GM12865 (cell line): ENCODE measurements at regions not wholly inside any gene's neighbourhood (a gene's known extent, or its start where the extent isn't known, plus 50 kb on each side); places are given as distances from the start of the nearest gene placed in this dataset.

Source experiments
- DNase-seq: peaks from one replicate; pipeline ENCODE4 v3.0.0; 2010; ENCODE audit warnings: low read depth
- H3K4me3 ChIP-seq: 2 replicates; pipeline ENCODE4 v1.5.1; 2011; ENCODE audit warnings: mild to moderate bottlenecking, low read depth, low read length, control low read depth
- TF ChIP-seq, protein P1 (sequence below): IDR thresholded peaks from 2 replicates; pipeline ENCODE4 v1.5.1; 2011; ENCODE audit warnings: low read length, control low read depth, low read depth, inconsistent platforms; ENCODE audit not compliant: insufficient read depth; ENCODE audit errors: missing control alignments

- no peak overlapping the region for H3K4me3 ChIP-seq
- no peak for DNase-seq
- TF ChIP-seq, protein P1, sequence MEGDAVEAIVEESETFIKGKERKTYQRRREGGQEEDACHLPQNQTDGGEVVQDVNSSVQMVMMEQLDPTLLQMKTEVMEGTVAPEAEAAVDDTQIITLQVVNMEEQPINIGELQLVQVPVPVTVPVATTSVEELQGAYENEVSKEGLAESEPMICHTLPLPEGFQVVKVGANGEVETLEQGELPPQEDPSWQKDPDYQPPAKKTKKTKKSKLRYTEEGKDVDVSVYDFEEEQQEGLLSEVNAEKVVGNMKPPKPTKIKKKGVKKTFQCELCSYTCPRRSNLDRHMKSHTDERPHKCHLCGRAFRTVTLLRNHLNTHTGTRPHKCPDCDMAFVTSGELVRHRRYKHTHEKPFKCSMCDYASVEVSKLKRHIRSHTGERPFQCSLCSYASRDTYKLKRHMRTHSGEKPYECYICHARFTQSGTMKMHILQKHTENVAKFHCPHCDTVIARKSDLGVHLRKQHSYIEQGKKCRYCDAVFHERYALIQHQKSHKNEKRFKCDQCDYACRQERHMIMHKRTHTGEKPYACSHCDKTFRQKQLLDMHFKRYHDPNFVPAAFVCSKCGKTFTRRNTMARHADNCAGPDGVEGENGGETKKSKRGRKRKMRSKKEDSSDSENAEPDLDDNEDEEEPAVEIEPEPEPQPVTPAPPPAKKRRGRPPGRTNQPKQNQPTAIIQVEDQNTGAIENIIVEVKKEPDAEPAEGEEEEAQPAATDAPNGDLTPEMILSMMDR: no peak
Observed at GRCh38 chr20:5451643-5452210, 135.0 kb upstream of the PROKR2 start.

DNA sequence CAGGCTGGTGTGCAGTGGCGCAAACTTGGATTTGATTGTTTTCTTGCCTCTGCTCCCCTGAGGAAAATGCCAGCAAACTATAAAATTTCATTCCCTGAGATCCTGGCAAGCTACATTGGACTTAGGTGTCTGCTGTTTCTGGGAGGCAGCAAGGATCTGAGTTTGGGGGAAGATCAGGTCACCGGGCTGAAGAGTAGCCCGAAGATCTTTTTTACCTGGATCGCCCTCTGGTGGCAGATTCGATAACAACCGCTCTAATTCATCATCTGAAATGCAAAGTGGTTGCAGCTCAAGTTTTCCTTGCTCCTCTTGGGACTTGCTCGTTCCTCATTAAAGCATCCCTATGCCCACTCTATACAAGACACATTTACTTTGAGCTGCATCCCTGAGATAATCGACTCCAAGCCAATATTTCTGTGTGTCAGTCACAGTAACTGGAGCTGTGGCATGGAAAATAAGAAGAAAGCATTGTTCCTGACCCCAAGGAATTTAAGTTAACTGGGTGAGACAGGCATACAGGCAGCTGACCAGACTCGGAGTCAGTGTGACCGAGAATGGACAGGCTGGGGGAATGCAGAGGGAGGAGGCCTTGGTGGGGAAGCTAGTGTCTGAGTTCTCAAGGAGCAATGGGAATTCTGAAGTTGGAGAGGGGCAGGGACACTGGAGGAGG is 131.8 kb upstream of the PROKR2 start:
- TF ChIP-seq, protein P1: peak; percentile 75
- no peak overlapping the region for H3K4me3 ChIP-seq
- DNase-seq: peak; percentile 59

GRCh38 chr20:5447188-5447587 is 130.4 kb upstream of the PROKR2 start:
- TF ChIP-seq, protein P1: no peak
- H3K4me3 ChIP-seq: no peak overlapping the region
- DNase-seq: no peak

- no peak overlapping the region for H3K4me3 ChIP-seq
- TF ChIP-seq, protein P1: no peak
- no peak for DNase-seq
Observed at GRCh38 chr20:5445611-5446010, 128.9 kb upstream of the PROKR2 start.

DNA sequence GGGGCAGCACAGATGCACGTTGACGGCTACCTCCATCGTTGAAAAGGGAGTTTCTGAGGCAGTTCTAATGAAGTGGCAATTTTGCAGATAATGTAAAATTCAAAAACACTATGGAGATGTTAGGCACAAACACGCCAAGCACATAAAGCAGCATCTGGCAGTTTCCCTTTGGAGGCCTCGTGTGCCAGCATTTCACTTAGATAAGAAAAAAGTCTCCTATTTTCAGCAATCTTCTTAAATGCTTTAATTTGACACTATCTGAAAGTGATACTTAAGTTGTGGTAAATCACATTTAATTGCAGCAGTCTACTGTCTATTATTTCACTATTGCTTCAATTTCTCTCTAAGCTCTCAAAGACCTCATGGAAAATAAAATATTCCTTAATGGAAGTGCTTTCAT is 125.3 kb upstream of the PROKR2 start:
- TF ChIP-seq, protein P1: no peak
- no peak overlapping the region for H3K4me3 ChIP-seq
- no peak for DNase-seq

GRCh38 chr20:5434116-5434515 is 117.4 kb upstream of the PROKR2 start:
- no peak for DNase-seq
- TF ChIP-seq, protein P1: no peak
- H3K4me3 ChIP-seq: no peak overlapping the region

GRCh38 chr20:5433352-5433751 is 116.6 kb upstream of the PROKR2 start:
- no peak for DNase-seq
- TF ChIP-seq, protein P1: no peak
- no peak overlapping the region for H3K4me3 ChIP-seq
